HG03060 (cell line): ENCODE measurements at regions not wholly inside any gene's neighbourhood (a gene's known extent, or its start where the extent isn't known, plus 50 kb on each side); places are given as distances from the start of the nearest gene placed in this dataset.
A peak's percentile ranks its signal among the peaks of the same experiment; 100 is the strongest.
"Not testable (repeated sequence)": the region's sequence is repeated elsewhere in the genome, so short reads cannot be mapped to it uniquely, and the experiment has no call there.

Experiments
- ATAC-seq: cut with Tn5 transposase; IDR thresholded peaks from one replicate; pipeline ENCODE4 v1.9.1; 2021; ENCODE audit warnings: low read depth, moderate number of reproducible peaks; ENCODE audit not compliant: unreplicated experiment

- no peak for ATAC-seq
Observed at GRCh38 chr5:108696951-108697715, 50.6 kb upstream of the FER start.

- no peak for ATAC-seq
Observed at GRCh38 chr5:108696407-108696806, 51.3 kb upstream of the FER start.

- ATAC-seq: no peak
Observed at GRCh38 chr5:108688485-108688884, 59.2 kb upstream of the FER start.

GRCh38 chr5:108687595-108688200 lies 60.0 kb upstream of the FER start:
- no peak for ATAC-seq

GRCh38 chr5:108686676-108687075 lies 61.0 kb upstream of the FER start:
- no peak for ATAC-seq

GRCh38 chr5:108685448-108686216 lies 62.1 kb upstream of the FER start:
- ATAC-seq: not testable (repeated sequence)

- peak; percentile 91 for ATAC-seq
Observed at GRCh38 chr5:108681079-108681921, 66.4 kb upstream of the FER start.

GRCh38 chr5:108678091-108678490 lies 69.6 kb upstream of the FER start:
- ATAC-seq: no peak

- no peak for ATAC-seq
Observed at GRCh38 chr5:108675736-108676135, 72.0 kb upstream of the FER start.

GRCh38 chr5:108672639-108673038 lies 75.1 kb upstream of the FER start:
- no peak for ATAC-seq

GRCh38 chr5:108670591-108671289 lies 77.0 kb upstream of the FER start:
- ATAC-seq: no peak

- no peak for ATAC-seq
Observed at GRCh38 chr5:108669462-108669861, 78.2 kb upstream of the FER start.

- no peak for ATAC-seq
Observed at GRCh38 chr5:108661590-108662219, 86.0 kb upstream of the FER start.

GRCh38 chr5:108661024-108661423 lies 86.7 kb upstream of the FER start:
- ATAC-seq: no peak

- ATAC-seq: no peak
Observed at GRCh38 chr5:108660291-108660690, 87.4 kb upstream of the FER start.

- ATAC-seq: no peak
Observed at GRCh38 chr5:108659531-108659930, 88.2 kb upstream of the FER start.

- ATAC-seq: no peak
Observed at GRCh38 chr5:108655750-108656450, 91.8 kb upstream of the FER start.

GRCh38 chr5:108654051-108654450 lies 93.6 kb upstream of the FER start:
- ATAC-seq: no peak

GRCh38 chr5:108653201-108653600 lies 94.5 kb upstream of the FER start:
- ATAC-seq: no peak
